H1 (cell line): ENCODE measurements at regions not wholly inside any gene's neighbourhood (a gene's known extent, or its start where the extent isn't known, plus 50 kb on each side); places are given as distances from the start of the nearest gene placed in this dataset.

Experiments
- CTCF ChIA-PET: fragments of 300-600 bp; sonication (Branson Sonifier 250); formaldehyde crosslinking; loops from one replicate; lab custom pipeline; 2021; ENCODE audit not compliant: partially characterized antibody; lab: Charles Lee
- POLR2A ChIA-PET: fragments of 300-600 bp; sonication (Branson Sonifier 250); formaldehyde crosslinking; loops from one replicate; lab custom pipeline; 2021; ENCODE audit warnings: inconsistent platforms; ENCODE audit not compliant: partially characterized antibody; lab: Charles Lee
- DNase-seq, 2 experiments: peaks; one replicate each; pipeline versions ENCODE4 v3.0.0 to v3.0.0-alpha.2; 2010 to 2022; ENCODE audit warnings: low spot score in 2 of 2, low read depth in 1 of 2, mixed read lengths in 1 of 2
- FAIRE-seq: peaks from 2 replicates; lab custom pipeline; 2011; peaks lifted over from hg19 to GRCh38; lab: Jason Lieb, UNC
- H2AFZ ChIP-seq: 2 replicates; pipeline ENCODE4 v1.8.1; 2012; ENCODE audit warnings: low read length, inconsistent platforms
- H2AK5ac ChIP-seq: 2 replicates; pipeline ENCODE4 v1.6.1; 2013; ENCODE audit warnings: low read depth, low read length
- H2BK120ac ChIP-seq: replicated peaks from 2 replicates; pipeline ENCODE3; 2013; ENCODE audit warnings: low read depth, low read length, inconsistent platforms
- H2BK12ac ChIP-seq: 2 replicates; pipeline ENCODE4 v1.6.1; 2013; ENCODE audit warnings: low read depth, low read length
- H2BK15ac ChIP-seq: 2 replicates; pipeline ENCODE4 v1.6.1; 2013; ENCODE audit warnings: low read length
- H2BK20ac ChIP-seq: 2 replicates; pipeline ENCODE4 v1.6.1; 2013; ENCODE audit warnings: low read length
- H2BK5ac ChIP-seq: 2 replicates; pipeline ENCODE4 v1.6.1; 2013; ENCODE audit warnings: low read depth, low read length
- H3K14ac ChIP-seq: 2 replicates; pipeline ENCODE4 v1.6.1; 2013; ENCODE audit warnings: inconsistent platforms; ENCODE audit not compliant: insufficient read length
- H3K18ac ChIP-seq: 2 replicates; pipeline ENCODE4 v1.6.1; 2013; ENCODE audit warnings: low read length; ENCODE audit errors: extremely low read depth
- H3K23ac ChIP-seq: 2 replicates; pipeline ENCODE4 v1.6.1; 2013; ENCODE audit warnings: inconsistent platforms; ENCODE audit not compliant: insufficient read length
- H3K23me2 ChIP-seq: 2 replicates; pipeline ENCODE4 v1.6.1; 2013; ENCODE audit warnings: low read depth, low read length
- H3K27ac ChIP-seq: 2 replicates; pipeline ENCODE4 v1.6.1; 2011; ENCODE audit warnings: low read depth, low read length, inconsistent platforms
- H3K27me3 ChIP-seq, 4 experiments: replicated peaks in 1 of 4; 1 replicate in 1 of 4; 2 replicates in 3 of 4; pipeline versions ENCODE4 v1.6.1 to v1.8.1; 2011 to 2013; ENCODE audit warnings: low read length in 3 of 4, mild to moderate bottlenecking in 3 of 4, inconsistent platforms in 2 of 4, mixed read lengths in 2 of 4, moderate library complexity in 1 of 4; ENCODE audit not compliant: control insufficient read depth in 3 of 4, insufficient read depth in 3 of 4; ENCODE audit errors: extremely low read depth in 1 of 4
- H3K36me3 ChIP-seq, 4 experiments: 2 replicates each; pipeline versions ENCODE4 v1.6.1 to v1.8.1; 2011 to 2013; ENCODE audit warnings: mild to moderate bottlenecking in 4 of 4, low read length in 3 of 4, moderate library complexity in 2 of 4, control low read depth in 1 of 4, inconsistent platforms in 1 of 4; ENCODE audit not compliant: insufficient read depth in 4 of 4, control insufficient read depth in 2 of 4
- H3K4ac ChIP-seq: replicated peaks from 2 replicates; pipeline ENCODE3; 2013; ENCODE audit warnings: low read length, low read depth, mixed read lengths, inconsistent platforms; ENCODE audit not compliant: insufficient read length
- H3K4me1 ChIP-seq, 4 experiments: replicated peaks in 1 of 4; 1 replicate in 1 of 4; 2 replicates in 3 of 4; pipeline versions ENCODE4 v1.6.1 to v1.8.1; 2011 to 2013; ENCODE audit warnings: low read length in 3 of 4, inconsistent platforms in 2 of 4, mixed read lengths in 1 of 4; ENCODE audit not compliant: insufficient read depth in 4 of 4, control insufficient read depth in 3 of 4
- H3K4me2 ChIP-seq, 2 experiments: 2 replicates each; pipeline versions ENCODE4 v1.6.1 to v1.8.1; 2011 to 2013; ENCODE audit warnings: low read depth in 2 of 2, low read length in 2 of 2, control low read depth in 1 of 2, inconsistent platforms in 1 of 2, mild to moderate bottlenecking in 1 of 2; ENCODE audit not compliant: insufficient read depth in 1 of 2
- H3K4me3 ChIP-seq, 4 experiments: fragments of 200-600, 300-600 bp in 1 of 4; sonication (generic), shearing (Covaris generic), sonication (Bioruptor Twin) in 1 of 4; 2 replicates each; pipeline versions ENCODE4 v1.5.1 to v1.8.1; 2011 to 2016; ENCODE audit warnings: low read length in 4 of 4, low read depth in 3 of 4, control low read depth in 2 of 4, inconsistent platforms in 2 of 4, mild to moderate bottlenecking in 2 of 4, mixed read lengths in 1 of 4, moderate library complexity in 1 of 4; ENCODE audit not compliant: insufficient read depth in 2 of 4; ENCODE audit errors: extremely low read depth in 1 of 4
- H3K56ac ChIP-seq: replicated peaks from 2 replicates; pipeline ENCODE3; 2013; ENCODE audit warnings: low read depth, mild to moderate bottlenecking, mixed read lengths, low read length, inconsistent platforms; ENCODE audit not compliant: insufficient read length
- H3K79me1 ChIP-seq: 2 replicates; pipeline ENCODE4 v1.6.1; 2013; ENCODE audit warnings: low read depth, low read length, control low read depth
- H3K79me2 ChIP-seq, 2 experiments: 2 replicates each; pipeline versions ENCODE4 v1.6.1 to v1.8.1; 2012 to 2013; ENCODE audit warnings: low read length in 2 of 2, mild to moderate bottlenecking in 2 of 2, inconsistent platforms in 1 of 2; ENCODE audit not compliant: insufficient read depth in 2 of 2, control insufficient read depth in 1 of 2
- H3K9ac ChIP-seq, 4 experiments: replicated peaks in 1 of 4; 1 replicate in 1 of 4; 2 replicates in 3 of 4; pipeline versions ENCODE4 v1.6.1 to v1.8.1; 2011 to 2013; ENCODE audit warnings: low read depth in 3 of 4, low read length in 3 of 4, control low read depth in 2 of 4, mild to moderate bottlenecking in 2 of 4, moderate library complexity in 2 of 4, inconsistent platforms in 1 of 4; ENCODE audit errors: extremely low read depth in 1 of 4
- H3K9me3 ChIP-seq, 2 experiments: 2 replicates each; pipeline versions ENCODE4 v1.6.1 to v1.8.1; 2012 to 2013; ENCODE audit warnings: mild to moderate bottlenecking in 2 of 2, moderate library complexity in 2 of 2, control low read depth in 1 of 2, inconsistent platforms in 1 of 2, low read depth in 1 of 2, low read length in 1 of 2, mixed read lengths in 1 of 2; ENCODE audit not compliant: insufficient read depth in 2 of 2
- H4K20me1 ChIP-seq, 2 experiments: replicated peaks in 1 of 2; 2 replicates each; pipeline versions ENCODE3 to v1.8.1; 2011 to 2013; ENCODE audit warnings: inconsistent platforms in 2 of 2, low read length in 2 of 2, mild to moderate bottlenecking in 1 of 2; ENCODE audit not compliant: insufficient read depth in 2 of 2, control insufficient read depth in 1 of 2
- H4K5ac ChIP-seq: 2 replicates; pipeline ENCODE4 v1.6.1; 2013; ENCODE audit warnings: low read length, low read depth, mixed read lengths, inconsistent platforms; ENCODE audit not compliant: insufficient read length
- H4K8ac ChIP-seq: 2 replicates; pipeline ENCODE4 v1.8.0; 2013; ENCODE audit warnings: mild to moderate bottlenecking, moderate library complexity, low read length, inconsistent platforms; ENCODE audit not compliant: insufficient read depth; ENCODE audit errors: extremely low read depth
- H4K91ac ChIP-seq: replicated peaks from 2 replicates; pipeline ENCODE3; 2013; ENCODE audit warnings: low read length, mixed read lengths, inconsistent platforms; ENCODE audit not compliant: insufficient read length
- BACH1 ChIP-seq: IDR thresholded peaks from 2 replicates; pipeline ENCODE4 v1.6.1; 2012; ENCODE audit warnings: low read length, improper control_type of control experiment
- CEBPB ChIP-seq: IDR thresholded peaks from 2 replicates; pipeline ENCODE4 v1.6.1; 2012; ENCODE audit warnings: low read depth, low read length
- CHD2 ChIP-seq: IDR thresholded peaks from 2 replicates; pipeline ENCODE4 v1.6.1; 2012; ENCODE audit warnings: low read length, improper control_type of control experiment
- CREB1 ChIP-seq: IDR thresholded peaks from 2 replicates; pipeline ENCODE4 v1.6.1; 2012; ENCODE audit warnings: inconsistent platforms
- HDAC6 ChIP-seq: IDR thresholded peaks from one replicate; pipeline ENCODE4 v1.7.1; 2012; ENCODE audit warnings: low read depth, mild to moderate bottlenecking, inconsistent platforms, low read length, moderate library complexity
- KDM5A ChIP-seq: fragments of 200-600 bp; IDR thresholded peaks from 2 replicates; pipeline ENCODE4 v1.7.1; 2012; ENCODE audit warnings: mild to moderate bottlenecking, low read length, inconsistent platforms, mixed read lengths
- MAFK ChIP-seq: IDR thresholded peaks from 2 replicates; pipeline ENCODE4 v1.6.1; 2012; ENCODE audit warnings: low read depth, mild to moderate bottlenecking, improper control_type of control experiment, low read length
- POLR2AphosphoS5 ChIP-seq: IDR thresholded peaks from 2 replicates; pipeline ENCODE4 v1.6.1; 2011; ENCODE audit warnings: low read depth, low read length
- RAD21 ChIP-seq, 2 experiments: IDR thresholded peaks in 1 of 2; conservative IDR thresholded peaks in 1 of 2; 2 replicates each; pipeline ENCODE4 v1.6.1; 2011; ENCODE audit warnings: low read depth in 2 of 2, low read length in 2 of 2, improper control_type of control experiment in 1 of 2, inconsistent platforms in 1 of 2, mild to moderate bottlenecking in 1 of 2, moderate library complexity in 1 of 2
- RXRA ChIP-seq: IDR thresholded peaks from 2 replicates; pipeline ENCODE4 v1.6.1; 2011; ENCODE audit warnings: low read depth, mild to moderate bottlenecking, low read length, moderate library complexity; ENCODE audit not compliant: insufficient read depth
- SIN3A ChIP-seq, 2 experiments: IDR thresholded peaks in 1 of 2; conservative IDR thresholded peaks in 1 of 2; 2 replicates each; pipeline ENCODE4 v1.6.1; 2011 to 2012; ENCODE audit warnings: low read length in 2 of 2, improper control_type of control experiment in 1 of 2, low read depth in 1 of 2, mild to moderate bottlenecking in 1 of 2
- SIX5 ChIP-seq: IDR thresholded peaks from 2 replicates; pipeline ENCODE4 v1.6.1; 2011; ENCODE audit warnings: mild to moderate bottlenecking, low read depth, low read length
- TBP ChIP-seq: IDR thresholded peaks from 2 replicates; pipeline ENCODE4 v1.6.1; 2011; ENCODE audit warnings: low read depth, low read length, improper control_type of control experiment
- TCF12 ChIP-seq: IDR thresholded peaks from 2 replicates; pipeline ENCODE4 v1.6.1; 2011; ENCODE audit warnings: low read depth, mild to moderate bottlenecking, low read length
- USF2 ChIP-seq: IDR thresholded peaks from 2 replicates; pipeline ENCODE4 v1.6.1; 2011; ENCODE audit warnings: low read length, improper control_type of control experiment
- WGBS, 2 experiments: shearing (Covaris generic) in 1 of 2; methylation state at CpG; one replicate each; pipeline versions ENCODE4 v1.1.6 to v1.1.7; 2013 to 2015; ENCODE audit warnings: low lambda C conversion rate in 2 of 2, mixed read lengths in 2 of 2, inconsistent platforms in 1 of 2, low coverage in 1 of 2, missing lambda C conversion rate in 1 of 2; ENCODE audit not compliant: insufficient replicate concordance in 2 of 2, insufficient coverage in 1 of 2, insufficient read length in 1 of 2; ENCODE audit errors: extremely low coverage in 1 of 2, missing lambda C conversion rate in 1 of 2; 5-methylcytosine and 5-hydroxymethylcytosine counted together

GRCh38 chr6:74705451-74705850, 500.4 kb downstream of the COL12A1 start:
- no peak overlapping the region for H3K23ac ChIP-seq
- no peak overlapping the region for H3K4me2 ChIP-seq
- TF ChIP-seq SIX5 (no peak), CEBPB (no peak), BACH1 (no peak), POLR2AphosphoS5 (no peak), CREB1 (no peak), USF2 (no peak), SIN3A (conservative IDR thresholded peaks at IDR 0.05 in 1 of 2, IDR thresholded peaks at IDR 0.05 in 1 of 2; ENCODE audit: low read depth in 1 of 2, low read length in 2 of 2) (no peak), RAD21 (IDR thresholded peaks at IDR 0.05 in 1 of 2, conservative IDR thresholded peaks at IDR 0.05 in 1 of 2; ENCODE audit: low read depth in 2 of 2, low read length in 2 of 2) (no peak), RXRA (no peak), TCF12 (no peak), HDAC6 (no peak), CHD2 (no peak), TBP (no peak), KDM5A (no peak), MAFK (no peak)
- no peak overlapping the region for H3K9ac ChIP-seq
- H3K14ac ChIP-seq = no peak overlapping the region
- no peak overlapping the region for H2BK12ac ChIP-seq
- no peaks in the 10 kb centered on the region for H3K4me1 ChIP-seq
- H2BK120ac ChIP-seq = no peak overlapping the region
- H3K79me1 ChIP-seq = no peaks in the 10 kb centered on the region
- CTCF ChIA-PET = no interaction called here
- no peak overlapping the region for H3K18ac ChIP-seq
- H3K23me2 ChIP-seq = no peaks in the 10 kb centered on the region
- no peak overlapping the region for H4K91ac ChIP-seq
- no peaks in the 10 kb centered on the region for H3K36me3 ChIP-seq
- H3K4ac ChIP-seq = no peak overlapping the region
- POLR2A ChIA-PET = no interaction called here
- no peak overlapping the region for H3K4me3 ChIP-seq
- DNase-seq (no peak), FAIRE-seq (no peak)
- H3K9me3 ChIP-seq = no peaks in the 10 kb centered on the region
- H2BK20ac ChIP-seq = no peak overlapping the region
- H2AFZ ChIP-seq = no peak overlapping the region
- H3K27ac ChIP-seq = no peak overlapping the region
- no peak overlapping the region for H3K56ac ChIP-seq
- no peaks in the 10 kb centered on the region for H3K27me3 ChIP-seq
- H3K79me2 ChIP-seq = no peaks in the 10 kb centered on the region
- no peak overlapping the region for H4K5ac ChIP-seq
- no peak overlapping the region for H2BK5ac ChIP-seq
- no peak overlapping the region for H4K8ac ChIP-seq
- no peaks in the 10 kb centered on the region for H4K20me1 ChIP-seq
- no peak overlapping the region for H2AK5ac ChIP-seq
- no peak overlapping the region for H2BK15ac ChIP-seq
- 71% methylated on average over 1 of the region's 1 CpG; no CpG with 5 or more reads in 1 of the 2 experiments for WGBS, 2 experiments
